PC-3 (cell line): ENCODE measurements at regions not wholly inside any gene's neighbourhood (a gene's known extent, or its start where the extent isn't known, plus 50 kb on each side); places are given as distances from the start of the nearest gene placed in this dataset.

Experiments used
- CTCF ChIP-seq: fragments of 300-600 bp; sonication (generic); conservative IDR thresholded peaks from 2 replicates; pipeline ENCODE4 v1.5.1; 2017; ENCODE audit warnings: antibody characterized with exemption, low read depth, mild to moderate bottlenecking, low read length
- EZH2 ChIP-seq: fragments of 300-600 bp; sonication (generic); IDR thresholded peaks from one replicate; pipeline ENCODE4 v1.6.1; 2017; ENCODE audit warnings: antibody characterized with exemption, mild to moderate bottlenecking, low read length; ENCODE audit not compliant: unreplicated experiment
- EZH2phosphoT487 ChIP-seq: fragments of 300-600 bp; sonication (generic); IDR thresholded peaks from 2 replicates; pipeline ENCODE4 v1.6.1; 2018; ENCODE audit warnings: mild to moderate bottlenecking, antibody characterized with exemption, low read length, borderline replicate concordance

- no peak for TF ChIP-seq CTCF
- TF ChIP-seq EZH2 = no peak
- no peak for TF ChIP-seq EZH2phosphoT487
Observed at GRCh38 chr12:102625819-102626218, 145.5 kb upstream of the IGF1 start.
